HG02798 (cell line): ENCODE measurements at regions not wholly inside any gene's neighbourhood (a gene's known extent, or its start where the extent isn't known, plus 50 kb on each side); places are given as distances from the start of the nearest gene placed in this dataset.
"Not testable (repeated sequence)": the region's sequence is repeated elsewhere in the genome, so short reads cannot be mapped to it uniquely, and the experiment has no call there.

Source experiments
- ATAC-seq: cut with Tn5 transposase; IDR thresholded peaks from one replicate; pipeline ENCODE4 v1.9.1; 2021; ENCODE audit warnings: mild to moderate bottlenecking; ENCODE audit not compliant: unreplicated experiment, poor library complexity

- no peak for ATAC-seq
These were observed 164.2 kb upstream of the FANCL start for GRCh38 chr2:58405341-58405740.

- ATAC-seq, result no peak
These were observed 160.8 kb upstream of the FANCL start for GRCh38 chr2:58401936-58402335.

- ATAC-seq, result no peak
These were observed 157.3 kb upstream of the FANCL start for GRCh38 chr2:58398406-58398805.

GRCh38 chr2:58387701-58388100 lies 146.6 kb upstream of the FANCL start:
- ATAC-seq, result no peak

GRCh38 chr2:58386904-58387303 lies 145.8 kb upstream of the FANCL start:
- ATAC-seq, result not testable (repeated sequence)

- ATAC-seq, result no peak
These were observed 137.0 kb upstream of the FANCL start for GRCh38 chr2:58378152-58378551.

- ATAC-seq, result no peak
These were observed 136.1 kb upstream of the FANCL start for GRCh38 chr2:58377181-58377580.

- no peak for ATAC-seq
These were observed 135.5 kb upstream of the FANCL start for GRCh38 chr2:58376592-58376991.

- ATAC-seq, result no peak
These were observed 128.5 kb upstream of the FANCL start for GRCh38 chr2:58369594-58369993.

- ATAC-seq, result no peak
These were observed 123.0 kb upstream of the FANCL start for GRCh38 chr2:58364098-58364497.

- ATAC-seq, result no peak
These were observed 116.9 kb upstream of the FANCL start for GRCh38 chr2:58358026-58358425.

GRCh38 chr2:58357521-58357920 lies 116.4 kb upstream of the FANCL start:
- no peak for ATAC-seq

- ATAC-seq, result no peak
These were observed 113.1 kb upstream of the FANCL start for GRCh38 chr2:58354230-58354629.

- ATAC-seq, result peak; percentile 88
These were observed 109.4 kb upstream of the FANCL start for GRCh38 chr2:58350484-58350883.

- no peak for ATAC-seq
These were observed 106.7 kb upstream of the FANCL start for GRCh38 chr2:58347810-58348209.

GRCh38 chr2:58341047-58341446 lies 99.9 kb upstream of the FANCL start:
- no peak for ATAC-seq

GRCh38 chr2:58339548-58340243 lies 98.6 kb upstream of the FANCL start:
- no peak for ATAC-seq

- ATAC-seq, result no peak
These were observed 95.3 kb upstream of the FANCL start for GRCh38 chr2:58336416-58336815.

GRCh38 chr2:58334414-58334813 lies 93.3 kb upstream of the FANCL start:
- no peak for ATAC-seq

GRCh38 chr2:58325296-58325895 lies 84.3 kb upstream of the FANCL start:
- not testable (repeated sequence) for ATAC-seq

- ATAC-seq, result no peak
These were observed 78.4 kb upstream of the FANCL start for GRCh38 chr2:58319481-58319880.

GRCh38 chr2:58318949-58319348 lies 77.8 kb upstream of the FANCL start:
- ATAC-seq, result not testable (repeated sequence)
